GM10248 (cell line): ENCODE measurements at regions not wholly inside any gene's neighbourhood (a gene's known extent, or its start where the extent isn't known, plus 50 kb on each side); places are given as distances from the start of the nearest gene placed in this dataset.

Experiments used
- CTCF ChIA-PET: fragments of 300-600 bp; sonication (Branson Sonifier 250); formaldehyde crosslinking; extraction: SDS; loops from one replicate; lab custom pipeline; 2021; ENCODE audit warnings: antibody characterized with exemption; lab: Yijun Ruan, JAX
- POLR2A ChIA-PET: fragments of 350-650 bp; sonication (Branson Sonifier 250); formaldehyde crosslinking; extraction: SDS; loops from one replicate; lab custom pipeline; 2020; ENCODE audit warnings: antibody characterized with exemption; lab: Yijun Ruan, JAX
- DNase-seq: peaks from one replicate; pipeline ENCODE4 v3.0.0; 2012; ENCODE audit errors: extremely low spot score
- CTCF ChIP-seq: IDR thresholded peaks from 2 replicates; pipeline ENCODE4 v1.5.1; 2012; ENCODE audit warnings: mild to moderate bottlenecking, low read depth; ENCODE audit errors: extremely low read depth, missing control alignments, control extremely low read depth

- ChIA-PET CTCF (interaction anchor here (1.5 to 2.6 kb wide), 3 partner anchors 10 to 115 kb away, joined by 3 to 9 read pairs (median 4); no protein-coding TSS in a partner anchor), POLR2A (no interaction called here)
- DNase-seq: no peak
- no peak for TF ChIP-seq CTCF
These were observed 274.5 kb downstream of the PIK3C3 start for GRCh38 chr18:42229211-42230210.

GRCh38 chr18:42230636-42231035, 275.6 kb downstream of the PIK3C3 start:
- ChIA-PET POLR2A (no interaction called here), CTCF (interaction anchor here (0.8 to 2.6 kb wide), 3 partner anchors 9 to 116 kb away, joined by 3 to 9 read pairs (median 4); no protein-coding TSS in a partner anchor)
- TF ChIP-seq CTCF: no peak
- DNase-seq: no peak

GRCh38 chr18:42231284-42231683, 276.2 kb downstream of the PIK3C3 start:
- POLR2A ChIA-PET: no interaction called here

GRCh38 chr18:42231796-42232195, 276.8 kb downstream of the PIK3C3 start:
- ChIA-PET POLR2A (no interaction called here), CTCF (interaction anchor here (1.0 to 1.2 kb wide), 2 partner anchors 11 to 67 kb away, joined by 3 to 4 read pairs; no protein-coding TSS in a partner anchor)
- DNase-seq: no peak
- no peak for TF ChIP-seq CTCF

More at GRCh38 chr18:42231284-42231683, 276.2 kb downstream of the PIK3C3 start:
- DNase-seq: no peak
- CTCF ChIA-PET: interaction anchor here (0.8 to 1.7 kb wide), 3 partner anchors 8 to 16 kb away, joined by 3 to 4 read pairs (median 4); no protein-coding TSS in a partner anchor
- no peak for TF ChIP-seq CTCF

GRCh38 chr18:42233908-42234307, 278.9 kb downstream of the PIK3C3 start:
- TF ChIP-seq CTCF: no peak
- ChIA-PET POLR2A (no interaction called here), CTCF (no interaction called here)
- DNase-seq: no peak

GRCh38 chr18:42242758-42243157, 287.7 kb downstream of the PIK3C3 start:
- POLR2A ChIA-PET: no interaction called here
- TF ChIP-seq CTCF: no peak

More at GRCh38 chr18:42242758-42243157, 287.7 kb downstream of the PIK3C3 start:
- no peak for DNase-seq
- CTCF ChIA-PET: interaction anchor here (1.3 to 1.7 kb wide), 5 partner anchors 7 to 129 kb away, joined by 3 to 5 read pairs (median 4); no protein-coding TSS in a partner anchor
